ENCODE measurements at regions not wholly inside any gene's neighbourhood (a gene's known extent, or its start where the extent isn't known, plus 50 kb on each side); places are given as distances from the start of the nearest gene placed in this dataset.
"Not testable (repeated sequence)": the region's sequence is repeated elsewhere in the genome, so short reads cannot be mapped to it uniquely, and the experiment has no call there.

DNA sequence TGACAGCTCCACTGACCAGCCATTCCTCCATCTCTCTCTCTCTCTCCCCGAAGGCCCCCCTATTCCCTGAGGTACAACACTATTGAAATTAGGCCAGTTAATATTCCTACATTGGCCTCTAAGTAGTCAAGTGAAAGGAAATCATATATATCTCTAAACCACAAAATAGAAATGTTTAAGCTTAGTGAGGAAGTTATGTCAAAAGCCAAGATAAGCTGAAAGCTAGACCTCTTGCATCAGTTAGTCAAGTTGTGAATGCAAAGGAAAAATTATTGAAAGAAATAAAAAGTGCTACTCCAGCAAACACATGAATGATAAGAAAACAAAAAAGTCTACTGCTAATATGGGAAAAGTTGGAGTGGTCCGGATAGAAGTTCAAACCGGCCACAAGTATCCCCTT is 301.3 kb upstream of the RBMS1 start:
- peaks cover 5 to 14% (median 9%) of the 10 kb centered on the region in 7 donors for H3K9me3 Mint-ChIP-seq
- H3K27ac Mint-ChIP-seq, result no peak overlapping the region
- DNase-seq, result no peak
- ATAC-seq (ENCODE audit: low read depth in 2 of 2), result no peak
- H3K4me1 Mint-ChIP-seq, result no peaks in the 10 kb centered on the region
- peaks cover 0 to 5% (median 0%) of the 10 kb centered on the region in 3 donors for H3K27me3 Mint-ChIP-seq
- H3K36me3 Mint-ChIP-seq, result peaks cover 0 to 6% of the 10 kb centered on the region in 2 donors
- no peak overlapping the region for H3K4me3 Mint-ChIP-seq

DNA sequence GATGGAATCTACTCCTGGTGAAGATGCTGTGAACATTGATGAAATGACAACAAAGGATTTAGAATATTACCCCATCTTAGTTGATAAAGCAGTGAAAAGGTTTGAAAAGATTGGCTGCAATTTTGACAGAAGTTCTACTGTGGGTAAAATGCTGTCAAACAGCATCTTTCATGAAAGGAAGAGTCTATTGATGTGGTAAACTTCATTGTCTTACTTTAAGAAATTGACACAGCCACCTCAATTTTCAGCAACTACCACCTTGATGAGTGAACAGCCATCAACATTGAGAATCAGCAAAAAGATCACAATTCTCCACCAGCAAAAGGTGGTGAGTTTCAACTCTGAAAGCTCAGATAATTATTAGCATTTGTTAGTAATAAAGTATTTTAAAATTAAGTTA is 310.3 kb upstream of the RBMS1 start:
- DNase-seq (no peak), ATAC-seq (ENCODE audit: low read depth in 2 of 2) (no peak)
- Mint-ChIP-seq H3K4me1 (no peaks in the 10 kb centered on the region), H3K27me3 (no peaks in the 10 kb centered on the region), H3K4me3 (no peak overlapping the region), H3K27ac (no peak overlapping the region), H3K36me3 (peaks cover 0 to under 1% of the 10 kb centered on the region in 2 donors), H3K9me3 (peaks cover 8 to 27% (median 14%) of the 10 kb centered on the region in 7 donors)

DNA sequence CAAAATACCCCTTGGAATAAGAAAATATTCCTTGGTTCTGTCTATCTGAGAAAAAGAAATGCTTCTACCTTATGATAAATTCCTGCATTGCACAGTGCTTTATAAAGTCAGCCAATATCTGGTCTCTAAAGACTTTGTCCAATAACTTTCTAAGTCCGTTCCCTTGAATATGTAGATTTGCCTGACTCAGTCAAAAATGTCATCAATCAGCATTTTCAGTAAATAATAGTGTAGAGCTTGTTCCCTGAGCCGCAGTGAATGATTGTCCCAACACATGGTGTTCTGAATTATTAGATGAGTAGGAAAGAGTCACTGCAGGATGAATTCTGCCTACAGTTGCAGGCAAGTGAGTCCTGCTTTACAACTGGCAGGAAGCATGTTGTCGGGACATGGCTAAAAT is 316.8 kb upstream of the RBMS1 start:
- H3K9me3 Mint-ChIP-seq, result peaks cover 5 to 17% (median 9%) of the 10 kb centered on the region in 7 donors
- no peaks in the 10 kb centered on the region for H3K27me3 Mint-ChIP-seq
- H3K4me3 Mint-ChIP-seq, result no peak overlapping the region
- H3K4me1 Mint-ChIP-seq, result no peaks in the 10 kb centered on the region
- DNase-seq (no peak), ATAC-seq (ENCODE audit: low read depth in 2 of 2) (no peak)
- H3K27ac Mint-ChIP-seq, result no peak overlapping the region
- no peaks in the 10 kb centered on the region for H3K36me3 Mint-ChIP-seq

DNA sequence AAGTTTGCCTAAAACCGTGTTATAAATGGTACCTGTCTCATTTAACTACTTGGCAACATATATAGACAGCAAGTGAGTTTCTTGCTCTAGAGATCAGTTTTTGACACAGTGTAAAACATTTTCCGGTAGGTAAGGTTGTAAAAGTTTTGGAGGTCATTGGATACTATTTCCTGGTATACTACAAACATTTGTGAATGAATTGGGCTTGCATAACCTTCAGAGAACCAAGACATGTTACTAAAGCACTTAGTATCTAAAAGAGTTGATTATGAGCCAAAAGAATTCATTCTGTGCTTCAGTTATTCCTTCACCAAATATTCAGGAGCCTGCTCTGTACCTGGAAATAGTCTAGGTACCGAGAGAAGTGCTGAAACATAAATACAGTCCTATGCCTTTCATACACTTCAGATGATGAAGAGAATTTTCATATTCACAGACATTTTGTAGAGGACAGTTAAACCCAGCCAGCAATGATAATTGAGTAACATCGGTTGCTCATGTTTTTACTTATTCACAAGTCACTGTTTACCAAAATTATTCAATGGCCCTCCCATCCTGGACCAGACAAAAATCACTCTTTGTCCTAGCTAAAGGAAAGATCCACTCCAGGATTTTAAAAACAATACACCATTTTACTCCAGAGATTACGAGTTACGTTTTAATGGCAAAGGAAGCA is 319.4 kb upstream of the RBMS1 start:
- no peaks in the 10 kb centered on the region for H3K9me3 Mint-ChIP-seq
- ATAC-seq (ENCODE audit: low read depth in 2 of 2) (no peak), DNase-seq (no peak)
- H3K27me3 Mint-ChIP-seq, result no peaks in the 10 kb centered on the region
- H3K36me3 Mint-ChIP-seq, result no peaks in the 10 kb centered on the region
- H3K4me1 Mint-ChIP-seq, result no peaks in the 10 kb centered on the region
- no peak overlapping the region for H3K4me3 Mint-ChIP-seq
- no peak overlapping the region for H3K27ac Mint-ChIP-seq

DNA sequence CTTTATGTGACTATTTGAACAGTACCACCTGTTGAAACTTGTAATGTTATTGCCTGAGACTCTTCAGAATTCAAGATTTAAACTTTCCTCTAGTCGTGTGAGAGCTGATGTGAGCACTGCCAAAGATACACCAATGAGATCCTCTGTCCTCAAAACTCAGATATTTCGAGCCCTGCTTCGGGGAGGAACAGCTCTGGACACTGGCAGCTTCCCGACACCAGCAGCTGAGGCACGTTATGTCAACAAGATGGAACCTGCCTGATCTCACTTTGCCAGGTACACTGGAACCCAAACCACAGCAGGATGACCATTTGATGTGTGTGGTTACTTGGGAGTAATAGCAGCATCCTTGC is 319.9 kb upstream of the RBMS1 start:
- Mint-ChIP-seq H3K4me1 (no peaks in the 10 kb centered on the region), H3K27me3 (no peaks in the 10 kb centered on the region), H3K36me3 (no peaks in the 10 kb centered on the region), H3K27ac (no peak overlapping the region), H3K4me3 (peak overlapping the region in 1 of 8 donors; percentile 22), H3K9me3 (no peaks in the 10 kb centered on the region)
- DNase-seq, result no peak
- no peak for ATAC-seq (ENCODE audit: low read depth in 2 of 2)

DNA sequence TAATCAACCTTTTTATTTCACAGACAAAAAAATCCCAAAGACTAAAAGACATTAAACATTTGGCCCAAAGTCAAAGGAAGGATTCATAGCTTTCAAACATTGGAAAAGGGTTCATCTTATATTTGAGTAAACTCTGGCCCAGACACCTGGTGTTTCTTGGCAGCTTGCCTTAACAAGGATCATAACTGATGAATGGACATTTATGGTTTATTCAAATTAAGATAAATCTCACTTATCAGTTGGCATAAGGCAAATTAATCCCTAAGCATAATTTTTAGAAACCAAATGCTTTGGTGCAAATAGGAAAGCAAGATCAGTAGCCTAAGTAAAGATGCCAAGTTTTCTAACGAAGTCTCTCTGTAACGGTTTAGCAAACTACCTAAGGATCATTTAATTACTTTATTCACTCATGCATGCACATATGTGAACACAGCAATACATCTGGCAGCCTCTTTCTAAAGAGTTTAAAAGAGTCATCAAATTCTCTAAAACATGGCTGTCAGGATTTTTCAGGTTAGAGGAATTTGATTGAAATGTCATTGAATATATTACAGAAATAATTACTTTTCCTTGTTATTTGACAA is 323.4 kb upstream of the RBMS1 start:
- Mint-ChIP-seq H3K27me3 (no peaks in the 10 kb centered on the region), H3K4me1 (no peaks in the 10 kb centered on the region), H3K27ac (no peak overlapping the region), H3K9me3 (peaks cover 0 to under 1% (median 0%) of the 10 kb centered on the region in 7 donors), H3K36me3 (no peaks in the 10 kb centered on the region), H3K4me3 (no peak overlapping the region)
- ATAC-seq (ENCODE audit: low read depth in 2 of 2) (no peak), DNase-seq (no peak)

DNA sequence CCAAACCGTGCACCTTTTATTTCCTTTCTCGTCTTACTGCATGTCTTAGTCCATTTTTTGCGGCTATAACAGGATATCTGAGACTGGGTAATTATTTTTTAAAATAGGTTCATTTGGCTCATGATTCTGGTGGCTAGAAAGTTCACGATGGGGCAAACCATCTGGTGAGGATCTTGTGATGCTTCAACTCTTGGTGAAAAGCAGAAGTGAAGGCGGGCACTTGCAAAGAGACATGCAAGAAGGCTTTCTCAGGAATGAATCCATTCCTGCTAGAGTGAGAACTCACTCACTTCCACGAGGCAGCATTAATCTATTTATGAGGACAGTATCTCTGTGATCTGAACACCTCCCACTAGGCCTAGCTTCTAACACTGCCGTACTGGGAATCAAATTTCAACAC is 327.1 kb upstream of the RBMS1 start:
- Mint-ChIP-seq H3K27me3 (peaks cover 0 to 9% (median 8%) of the 10 kb centered on the region in 3 donors), H3K4me3 (no peak overlapping the region), H3K4me1 (no peaks in the 10 kb centered on the region), H3K27ac (no peak overlapping the region), H3K36me3 (peaks cover 12 to 22% of the 10 kb centered on the region in 2 donors), H3K9me3 (peaks cover 15 to 35% (median 24%) of the 10 kb centered on the region in 7 donors)
- no peak for ATAC-seq (ENCODE audit: low read depth in 2 of 2)
- DNase-seq, result no peak

DNA sequence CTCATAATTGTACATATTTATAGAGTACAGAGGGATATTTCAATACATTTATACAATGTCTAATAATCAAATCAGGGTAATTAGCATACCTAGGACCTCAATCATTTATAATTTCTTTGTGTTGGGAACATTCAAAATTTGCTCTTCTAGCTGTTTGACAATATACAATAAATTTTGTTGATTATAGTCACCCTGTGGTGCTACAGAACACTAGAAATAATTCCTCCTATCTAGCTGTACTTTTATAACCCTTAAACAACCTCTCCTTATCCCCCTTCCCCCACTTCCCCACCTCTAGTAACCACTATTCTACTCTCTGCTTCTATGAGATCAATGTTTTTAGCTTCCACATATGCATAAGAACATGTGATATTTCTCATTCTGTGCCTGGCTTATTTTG is 328.4 kb upstream of the RBMS1 start:
- H3K9me3 Mint-ChIP-seq, result peaks cover 18 to 45% (median 33%) of the 10 kb centered on the region in 7 donors
- no peaks in the 10 kb centered on the region for H3K4me1 Mint-ChIP-seq
- ATAC-seq (ENCODE audit: low read depth in 2 of 2) (no peak), DNase-seq (no peak)
- no peak overlapping the region for H3K4me3 Mint-ChIP-seq
- H3K27ac Mint-ChIP-seq, result no peak overlapping the region
- peaks cover 12 to 27% of the 10 kb centered on the region in 2 donors for H3K36me3 Mint-ChIP-seq
- H3K27me3 Mint-ChIP-seq, result peaks cover 0 to 9% (median 8%) of the 10 kb centered on the region in 3 donors

DNA sequence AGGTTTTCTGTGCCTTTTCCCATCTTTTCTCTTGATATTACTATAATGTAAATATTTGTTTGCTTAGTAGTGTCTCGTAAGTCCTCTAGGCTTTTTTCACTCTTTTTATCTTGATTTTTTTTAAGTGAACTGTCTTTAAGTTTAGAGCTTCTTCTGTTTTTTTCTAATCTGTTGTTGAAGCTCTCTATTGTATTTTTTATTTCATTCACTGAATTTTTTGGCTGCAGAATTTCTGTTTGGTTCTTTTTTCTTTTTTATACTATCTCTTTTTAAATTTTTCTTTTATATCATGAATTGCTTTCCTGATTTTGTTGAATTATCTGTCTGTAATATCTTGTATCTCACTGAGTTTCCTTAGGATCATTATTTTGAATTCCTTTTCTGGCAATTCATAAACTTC is 331.8 kb upstream of the RBMS1 start:
- Mint-ChIP-seq H3K27me3 (peaks cover 0 to 9% (median 8%) of the 10 kb centered on the region in 3 donors), H3K9me3 (peaks cover 18 to 64% (median 38%) of the 10 kb centered on the region in 7 donors), H3K4me1 (peaks cover 0 to 5% (median 0%) of the 10 kb centered on the region in 3 donors), H3K36me3 (peaks cover 17 to 27% of the 10 kb centered on the region in 2 donors), H3K27ac (no peak overlapping the region), H3K4me3 (no peak overlapping the region)
- DNase-seq (no peak), ATAC-seq (ENCODE audit: low read depth in 2 of 2) (no peak)

DNA sequence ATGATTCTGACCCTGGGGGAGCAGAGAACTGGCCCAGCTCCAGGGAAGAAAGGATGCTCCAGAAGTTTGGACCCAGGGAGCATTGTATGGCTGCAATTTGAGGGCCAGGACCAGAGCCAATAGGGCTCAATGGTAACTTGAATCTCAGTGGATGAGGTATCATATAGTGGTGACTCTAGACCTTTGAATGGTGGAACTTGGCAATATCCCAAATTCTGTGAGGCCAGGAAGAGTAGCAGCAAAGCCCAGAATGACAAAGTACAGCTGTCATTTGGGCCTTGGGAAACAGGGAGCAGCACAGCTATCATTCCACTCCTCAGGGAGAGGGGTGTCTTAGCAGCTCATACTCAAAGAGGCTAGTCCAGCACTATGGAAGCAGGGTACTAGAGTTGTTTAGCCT is 332.9 kb upstream of the RBMS1 start:
- DNase-seq (no peak), ATAC-seq (ENCODE audit: low read depth in 2 of 2) (no peak)
- Mint-ChIP-seq H3K4me3 (no peak overlapping the region), H3K9me3 (peaks cover 18 to 73% (median 38%) of the 10 kb centered on the region in 7 donors), H3K27ac (no peak overlapping the region), H3K4me1 (peaks cover 0 to 5% (median 0%) of the 10 kb centered on the region in 3 donors), H3K27me3 (peaks cover 0 to 9% (median 8%) of the 10 kb centered on the region in 3 donors), H3K36me3 (peaks cover 17 to 27% of the 10 kb centered on the region in 2 donors)

DNA sequence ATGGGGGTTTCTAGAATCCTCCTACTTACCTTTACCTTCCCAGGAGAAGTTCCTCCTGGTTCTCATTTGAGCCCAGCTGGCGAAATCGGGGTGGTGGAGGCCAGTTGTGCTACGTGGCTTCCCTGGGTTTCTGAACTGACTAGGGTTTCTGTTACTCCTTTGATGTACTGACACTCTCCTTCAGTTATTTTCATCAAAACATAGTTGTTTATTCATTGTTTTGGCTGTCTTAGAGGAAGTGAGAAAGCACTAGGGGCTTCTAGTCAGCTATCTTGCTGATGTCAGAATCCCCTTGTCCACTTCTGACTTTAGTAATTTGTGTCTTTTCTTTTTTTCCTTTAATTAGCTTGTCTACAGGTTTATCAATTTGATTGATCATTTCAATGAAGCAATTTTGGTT is 332.2 kb upstream of the TANK start:
- no peak for DNase-seq
- H3K4me3 Mint-ChIP-seq, result peak overlapping the region in 1 of 8 donors; percentile 70
- H3K4me1 Mint-ChIP-seq, result peaks cover 0 to 5% (median 0%) of the 10 kb centered on the region in 3 donors
- no peak for ATAC-seq (ENCODE audit: low read depth in 2 of 2)
- peak overlapping the region in 1 of 6 donors; percentile 27 for H3K27ac Mint-ChIP-seq
- peaks cover 17 to 18% of the 10 kb centered on the region in 2 donors for H3K36me3 Mint-ChIP-seq
- no peaks in the 10 kb centered on the region for H3K27me3 Mint-ChIP-seq
- H3K9me3 Mint-ChIP-seq, result peaks cover 12 to 63% (median 29%) of the 10 kb centered on the region in 7 donors

DNA sequence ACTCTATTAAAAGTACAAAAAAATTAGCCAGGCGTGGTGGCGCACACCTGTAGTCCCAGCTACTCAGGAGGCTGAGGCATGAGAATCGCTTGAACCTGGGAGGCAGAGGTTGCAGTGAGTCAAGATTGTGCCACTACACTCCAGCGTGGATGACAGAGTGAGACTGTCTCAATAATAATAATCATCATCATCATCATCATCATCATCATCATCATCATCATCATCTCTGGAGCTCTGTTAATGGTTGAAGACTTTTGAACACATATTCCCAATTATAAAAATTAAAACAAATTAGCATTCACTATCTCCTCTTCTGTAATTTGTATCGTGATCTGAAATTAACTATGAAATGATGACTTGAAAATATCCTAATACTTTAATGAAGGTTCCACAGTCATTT is 327.8 kb upstream of the TANK start:
- ATAC-seq (ENCODE audit: low read depth in 2 of 2); H3K27ac Mint-ChIP-seq; H3K36me3 Mint-ChIP-seq; H3K4me3 Mint-ChIP-seq; DNase-seq; H3K4me1 Mint-ChIP-seq: not testable (repeated sequence)
- peaks cover 0 to 28% (median 5%) of the 10 kb centered on the region in 7 donors for H3K9me3 Mint-ChIP-seq
- peaks cover 4 to 13% (median 5%) of the 10 kb centered on the region in 3 donors for H3K27me3 Mint-ChIP-seq

DNA sequence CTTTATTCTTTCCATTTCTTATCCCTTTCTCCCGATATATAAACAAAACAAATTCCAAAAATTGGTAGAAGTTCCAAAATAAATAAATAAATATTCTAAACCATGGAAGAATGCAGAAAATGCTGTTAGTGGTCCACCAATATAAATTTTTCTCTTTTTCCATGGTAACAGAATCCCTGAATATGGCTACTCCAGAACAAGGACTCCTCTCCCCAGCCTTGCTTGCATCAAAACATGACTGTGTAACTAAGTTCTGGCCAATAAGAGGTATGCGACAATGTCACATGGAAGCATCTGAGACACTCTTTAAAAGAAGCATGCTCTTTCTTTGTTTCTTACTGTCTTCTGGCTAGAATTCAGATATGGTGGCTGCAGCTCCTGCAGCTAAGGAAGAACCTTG is 325.1 kb upstream of the TANK start:
- H3K9me3 Mint-ChIP-seq, result peaks cover 0 to 13% (median 1%) of the 10 kb centered on the region in 7 donors
- no peak overlapping the region for H3K4me3 Mint-ChIP-seq
- DNase-seq, result no peak
- ATAC-seq (ENCODE audit: low read depth in 2 of 2), result no peak
- H3K27me3 Mint-ChIP-seq, result peaks cover 4 to 16% (median 5%) of the 10 kb centered on the region in 3 donors
- H3K27ac Mint-ChIP-seq, result no peak overlapping the region
- H3K4me1 Mint-ChIP-seq, result no peaks in the 10 kb centered on the region
- no peaks in the 10 kb centered on the region for H3K36me3 Mint-ChIP-seq

DNA sequence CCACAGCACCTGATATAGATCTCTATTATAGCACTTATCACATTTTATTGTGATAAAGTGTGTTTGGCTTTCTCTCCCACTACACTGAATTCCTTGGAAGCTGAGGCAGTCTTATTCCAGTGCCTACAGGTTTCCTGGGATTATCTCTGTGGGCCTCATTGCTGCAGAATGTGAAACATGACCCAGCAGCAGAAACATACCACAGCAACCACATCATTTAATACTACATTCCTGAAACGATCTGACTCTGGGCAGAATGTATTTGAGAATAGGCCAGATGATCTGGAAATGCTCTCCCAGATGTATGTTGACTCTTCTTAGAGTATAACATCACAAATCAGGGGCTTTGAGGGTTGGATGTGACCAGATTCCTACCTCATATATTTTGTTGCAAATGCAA is 323.5 kb upstream of the TANK start:
- Mint-ChIP-seq H3K4me1 (no peaks in the 10 kb centered on the region), H3K27ac (no peak overlapping the region), H3K36me3 (peaks cover 0 to 6% of the 10 kb centered on the region in 2 donors), H3K27me3 (peaks cover 11 to 23% (median 11%) of the 10 kb centered on the region in 3 donors), H3K9me3 (peaks cover 0 to 13% (median 4%) of the 10 kb centered on the region in 7 donors), H3K4me3 (no peak overlapping the region)
- ATAC-seq (ENCODE audit: low read depth in 2 of 2) (no peak), DNase-seq (no peak)
